WERI-Rb-1 (cell line): ENCODE measurements at regions not wholly inside any gene's neighbourhood (a gene's known extent, or its start where the extent isn't known, plus 50 kb on each side); places are given as distances from the start of the nearest gene placed in this dataset.
"Not testable (repeated sequence)": the region's sequence is repeated elsewhere in the genome, so short reads cannot be mapped to it uniquely, and the experiment has no call there.

ENCODE experiments used
- DNase-seq: peaks from one replicate; pipeline ENCODE4 v3.0.0-alpha.2; 2020
- H3K27ac ChIP-seq: fragments of 250-450 bp; sonication (Bioruptor Pico); 2 replicates; pipeline ENCODE4 v1.5.1; 2020; ENCODE audit warnings: mild to moderate bottlenecking, moderate library complexity
- H3K27me3 ChIP-seq: fragments of 250-450 bp; sonication (Bioruptor Pico); 2 replicates; pipeline ENCODE4 v1.5.1; 2021; ENCODE audit warnings: mild to moderate bottlenecking, low read depth, moderate library complexity; ENCODE audit not compliant: insufficient read depth, severe bottlenecking
- H3K36me3 ChIP-seq: fragments of 250-450 bp; sonication (Bioruptor Pico); 2 replicates; pipeline ENCODE4 v1.5.1; 2020; ENCODE audit warnings: mild to moderate bottlenecking, moderate library complexity
- H3K4me3 ChIP-seq: 2 replicates; pipeline ENCODE4 v1.5.1; 2011; ENCODE audit warnings: low read depth, mild to moderate bottlenecking, control low read depth, low read length
- H3K9me3 ChIP-seq: fragments of 250-450 bp; sonication (Bioruptor Pico); 2 replicates; pipeline ENCODE4 v1.5.1; 2021; ENCODE audit warnings: mild to moderate bottlenecking, moderate library complexity; ENCODE audit not compliant: severe bottlenecking
- TF ChIP-seq, protein P1 (sequence below): IDR thresholded peaks from 2 replicates; pipeline ENCODE4 v1.5.1; 2011; ENCODE audit warnings: low read depth, mild to moderate bottlenecking, control low read depth, inconsistent platforms, low read length

DNA sequence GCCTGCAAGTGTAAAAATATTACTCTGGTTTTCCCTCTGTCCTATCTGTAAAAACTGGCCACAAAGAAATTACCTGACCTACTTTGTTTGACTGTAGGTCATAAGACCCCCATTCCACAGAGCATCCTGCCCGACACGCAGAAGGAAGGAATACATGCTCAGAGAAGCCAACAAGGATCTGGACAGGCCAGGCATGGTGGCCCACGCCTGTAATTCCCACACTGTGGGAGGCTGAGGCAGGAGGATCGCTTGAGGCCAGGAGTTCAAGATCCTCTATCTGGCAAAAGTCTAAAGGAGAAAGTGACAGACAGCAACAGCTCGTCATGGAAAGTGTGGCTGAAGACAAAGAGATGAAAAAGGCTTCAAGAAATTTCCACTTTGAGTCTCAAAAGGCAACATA, 78.2 kb upstream of the RNU2-1 start:
- no peak overlapping the region for H3K27ac ChIP-seq
- H3K9me3 ChIP-seq, result no peaks in the 10 kb centered on the region
- no peaks in the 10 kb centered on the region for H3K27me3 ChIP-seq
- DNase-seq, result no peak
- TF ChIP-seq, protein P1, sequence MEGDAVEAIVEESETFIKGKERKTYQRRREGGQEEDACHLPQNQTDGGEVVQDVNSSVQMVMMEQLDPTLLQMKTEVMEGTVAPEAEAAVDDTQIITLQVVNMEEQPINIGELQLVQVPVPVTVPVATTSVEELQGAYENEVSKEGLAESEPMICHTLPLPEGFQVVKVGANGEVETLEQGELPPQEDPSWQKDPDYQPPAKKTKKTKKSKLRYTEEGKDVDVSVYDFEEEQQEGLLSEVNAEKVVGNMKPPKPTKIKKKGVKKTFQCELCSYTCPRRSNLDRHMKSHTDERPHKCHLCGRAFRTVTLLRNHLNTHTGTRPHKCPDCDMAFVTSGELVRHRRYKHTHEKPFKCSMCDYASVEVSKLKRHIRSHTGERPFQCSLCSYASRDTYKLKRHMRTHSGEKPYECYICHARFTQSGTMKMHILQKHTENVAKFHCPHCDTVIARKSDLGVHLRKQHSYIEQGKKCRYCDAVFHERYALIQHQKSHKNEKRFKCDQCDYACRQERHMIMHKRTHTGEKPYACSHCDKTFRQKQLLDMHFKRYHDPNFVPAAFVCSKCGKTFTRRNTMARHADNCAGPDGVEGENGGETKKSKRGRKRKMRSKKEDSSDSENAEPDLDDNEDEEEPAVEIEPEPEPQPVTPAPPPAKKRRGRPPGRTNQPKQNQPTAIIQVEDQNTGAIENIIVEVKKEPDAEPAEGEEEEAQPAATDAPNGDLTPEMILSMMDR, result no peak
- H3K36me3 ChIP-seq, result no peaks in the 10 kb centered on the region
- H3K4me3 ChIP-seq, result no peak overlapping the region

DNA sequence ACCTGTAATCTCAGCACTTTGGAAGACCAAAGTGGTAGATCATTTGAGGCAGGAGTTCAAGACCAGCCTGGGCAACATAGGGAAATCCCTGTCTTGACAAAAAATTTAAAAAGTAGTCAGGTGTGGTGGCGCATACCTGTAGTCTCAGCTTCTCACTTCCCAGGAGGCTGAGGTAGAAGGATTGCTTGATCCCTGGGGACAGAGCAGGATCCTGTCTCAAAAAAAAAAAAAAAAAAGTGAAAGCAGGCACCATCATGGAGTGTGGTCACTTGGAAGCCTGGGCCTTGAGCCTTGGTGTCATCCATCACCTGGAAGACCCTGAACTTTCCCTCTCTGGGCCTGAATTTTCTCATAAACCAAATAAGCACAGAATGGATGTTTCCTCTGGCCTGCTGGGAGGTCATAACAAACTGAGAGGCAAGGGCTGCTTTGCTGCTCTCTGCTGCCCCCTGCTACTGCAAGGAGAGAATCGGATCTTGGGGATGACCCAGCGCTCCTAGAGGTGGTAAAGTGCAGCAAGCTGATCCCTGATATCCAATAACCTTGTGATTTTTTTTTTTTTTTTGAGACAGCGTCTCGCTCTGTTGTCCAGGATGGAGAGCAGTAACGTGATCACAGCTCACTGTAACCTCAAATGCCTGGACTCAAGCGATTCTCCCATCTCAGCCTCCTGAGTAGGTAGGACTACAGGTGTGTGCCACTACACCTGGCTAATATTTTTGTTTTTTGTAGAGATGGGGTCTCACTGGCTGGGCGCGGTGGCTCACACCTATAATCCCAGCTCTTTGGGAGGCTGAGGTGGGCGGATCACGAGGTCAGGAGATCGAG, 75.9 kb upstream of the RNU2-1 start:
- no peak overlapping the region for H3K4me3 ChIP-seq
- no peak overlapping the region for H3K27ac ChIP-seq
- DNase-seq, result no peak
- H3K9me3 ChIP-seq, result peaks cover 3% of the 10 kb centered on the region
- TF ChIP-seq, protein P1, result no peak
- no peaks in the 10 kb centered on the region for H3K27me3 ChIP-seq
- no peaks in the 10 kb centered on the region for H3K36me3 ChIP-seq

DNA sequence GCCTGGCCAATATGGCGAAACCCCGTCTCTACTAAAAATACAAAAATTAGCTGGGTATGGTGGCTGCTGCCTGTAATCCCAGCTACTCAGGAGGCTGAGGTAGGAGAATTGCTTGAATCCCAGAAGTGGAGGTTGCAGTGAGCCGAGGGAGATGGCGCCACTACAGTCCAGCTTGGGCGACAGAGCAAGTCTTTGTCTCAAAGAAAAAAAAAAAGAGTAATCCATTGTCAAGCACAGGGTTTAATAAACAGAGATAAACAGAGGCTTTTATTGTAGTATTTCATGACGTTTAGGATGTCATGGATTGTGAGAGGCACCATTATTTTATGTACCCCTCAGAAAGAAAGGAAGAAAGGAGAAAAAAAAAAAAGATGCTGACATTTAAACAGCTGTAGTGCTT, 75.2 kb upstream of the RNU2-1 start:
- no peak for DNase-seq

DNA sequence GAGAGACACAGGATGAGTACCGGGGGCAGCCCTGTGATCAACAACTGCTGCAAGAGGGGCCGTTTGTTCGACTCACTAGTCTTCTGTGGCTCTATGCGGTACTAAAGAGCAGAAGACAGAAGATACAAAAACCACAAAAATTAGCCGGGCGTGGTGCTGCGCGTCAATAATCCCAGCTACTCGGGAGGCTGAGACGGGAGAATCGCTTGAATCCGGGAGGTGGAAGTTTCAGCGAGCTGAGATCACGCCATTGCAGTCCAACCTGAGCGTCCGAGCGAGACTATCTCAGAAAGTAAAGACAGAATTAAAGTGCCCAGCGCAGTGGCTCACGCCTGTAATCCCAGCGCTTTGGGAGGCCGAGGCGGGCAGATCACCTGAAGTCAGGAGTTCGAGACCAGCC, 71.0 kb upstream of the RNU2-1 start:
- not testable (repeated sequence) for H3K36me3 ChIP-seq, H3K27ac ChIP-seq

More for the DNA sequence above, 75.2 kb upstream of the RNU2-1 start:
- no peaks in the 10 kb centered on the region for H3K27me3 ChIP-seq
- TF ChIP-seq, protein P1, result no peak
- H3K4me3 ChIP-seq, result no peak overlapping the region
- no peaks in the 10 kb centered on the region for H3K36me3 ChIP-seq
- H3K9me3 ChIP-seq, result peaks cover 3% of the 10 kb centered on the region
- H3K27ac ChIP-seq, result no peak overlapping the region

DNA sequence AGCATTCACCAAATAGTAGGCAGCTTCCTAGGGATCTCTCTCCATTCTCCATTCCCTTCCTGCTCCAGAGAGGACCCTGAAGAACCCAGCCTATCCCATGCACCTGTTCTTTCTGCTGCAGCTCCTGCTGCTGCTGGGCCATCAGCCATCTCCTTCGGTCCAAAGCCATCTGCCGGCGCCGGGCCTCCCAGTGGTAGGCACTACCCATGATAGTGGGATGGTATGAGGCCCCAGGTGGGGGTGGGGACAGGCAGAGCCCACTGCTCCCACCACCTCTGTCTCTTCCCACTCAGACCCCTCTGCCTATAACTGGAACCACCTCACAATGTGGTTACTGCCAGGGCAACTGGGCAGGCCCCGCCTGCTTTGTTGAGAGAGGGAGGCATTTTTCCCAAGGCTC, 69.3 kb upstream of the RNU2-1 start:
- H3K36me3 ChIP-seq, H3K9me3 ChIP-seq, H3K27me3 ChIP-seq, DNase-seq, H3K27ac ChIP-seq, H3K4me3 ChIP-seq: not testable (repeated sequence)

More for the DNA sequence above, 71.0 kb upstream of the RNU2-1 start:
- DNase-seq, H3K27me3 ChIP-seq, H3K9me3 ChIP-seq, H3K4me3 ChIP-seq: not testable (repeated sequence)

DNA sequence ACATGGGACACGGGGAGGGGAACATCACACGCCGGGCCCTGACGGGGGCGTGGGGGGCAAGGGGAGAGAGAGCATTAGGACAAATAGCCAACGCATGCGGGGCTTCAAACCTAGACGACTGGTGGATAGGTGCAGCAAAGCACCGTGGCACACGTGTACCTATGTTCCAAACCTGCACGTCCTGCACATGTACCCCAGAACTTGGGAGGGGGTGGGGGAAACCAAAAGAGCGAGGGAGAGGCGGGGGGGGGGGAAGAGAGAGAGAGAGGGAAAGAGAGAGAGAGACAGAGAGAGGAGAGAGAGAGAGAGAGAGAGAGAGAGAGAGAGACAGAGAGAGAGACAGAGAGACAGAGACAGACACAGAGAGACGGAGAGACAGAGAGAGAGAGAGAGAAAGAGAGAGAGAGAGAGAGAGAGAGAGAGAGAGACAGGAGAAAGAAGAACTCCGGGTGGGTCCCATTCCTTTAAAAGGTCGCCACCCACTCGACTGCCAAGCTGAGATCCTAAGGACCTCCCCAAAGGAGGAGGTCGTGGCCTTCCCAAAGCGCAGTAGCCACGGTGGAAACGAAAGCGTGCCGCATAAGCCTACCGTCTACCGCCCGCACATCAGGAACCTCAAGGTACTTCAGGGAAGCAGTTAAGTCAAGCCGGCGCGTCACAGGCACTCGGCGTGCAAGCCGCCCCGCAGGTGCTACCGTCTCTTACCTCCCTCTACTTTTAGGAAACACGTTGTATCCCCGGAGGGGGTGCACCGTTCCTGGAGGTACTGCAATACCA, 65.7 kb upstream of the RNU2-1 start:
- DNase-seq, H3K4me3 ChIP-seq, H3K9me3 ChIP-seq, H3K27ac ChIP-seq, H3K27me3 ChIP-seq, H3K36me3 ChIP-seq: not testable (repeated sequence)

DNA sequence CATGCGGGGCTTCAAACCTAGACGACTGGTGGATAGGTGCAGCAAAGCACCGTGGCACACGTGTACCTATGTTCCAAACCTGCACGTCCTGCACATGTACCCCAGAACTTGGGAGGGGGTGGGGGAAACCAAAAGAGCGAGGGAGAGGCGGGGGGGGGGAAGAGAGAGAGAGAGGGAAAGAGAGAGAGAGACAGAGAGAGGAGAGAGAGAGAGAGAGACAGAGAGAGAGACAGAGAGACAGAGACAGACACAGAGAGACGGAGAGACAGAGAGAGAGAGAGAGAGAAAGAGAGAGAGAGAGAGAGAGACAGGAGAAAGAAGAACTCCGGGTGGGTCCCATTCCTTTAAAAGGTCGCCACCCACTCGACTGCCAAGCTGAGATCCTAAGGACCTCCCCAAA, 55.9 kb upstream of the RNU2-1 start:
- not testable (repeated sequence) for H3K4me3 ChIP-seq, H3K36me3 ChIP-seq, H3K27me3 ChIP-seq, H3K9me3 ChIP-seq, H3K27ac ChIP-seq, DNase-seq

DNA sequence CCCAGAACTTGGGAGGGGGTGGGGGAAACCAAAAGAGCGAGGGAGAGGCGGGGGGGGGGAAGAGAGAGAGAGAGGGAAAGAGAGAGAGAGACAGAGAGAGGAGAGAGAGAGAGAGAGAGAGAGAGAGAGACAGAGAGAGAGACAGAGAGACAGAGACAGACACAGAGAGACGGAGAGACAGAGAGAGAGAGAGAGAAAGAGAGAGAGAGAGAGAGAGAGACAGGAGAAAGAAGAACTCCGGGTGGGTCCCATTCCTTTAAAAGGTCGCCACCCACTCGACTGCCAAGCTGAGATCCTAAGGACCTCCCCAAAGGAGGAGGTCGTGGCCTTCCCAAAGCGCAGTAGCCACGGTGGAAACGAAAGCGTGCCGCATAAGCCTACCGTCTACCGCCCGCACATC, 49.8 kb upstream of the RNU2-1 start:
- peak; percentile 18 for DNase-seq
- H3K36me3 ChIP-seq, H3K4me3 ChIP-seq, H3K27ac ChIP-seq, H3K27me3 ChIP-seq, H3K9me3 ChIP-seq: not testable (repeated sequence)
